Neutrophil (primary cell): ENCODE measurements at regions not wholly inside any gene's neighbourhood (a gene's known extent, or its start where the extent isn't known, plus 50 kb on each side); places are given as distances from the start of the nearest gene placed in this dataset.
"Not testable (repeated sequence)": the region's sequence is repeated elsewhere in the genome, so short reads cannot be mapped to it uniquely, and the experiment has no call there.

ENCODE experiments used
- H3K27ac ChIP-seq: fragments of 200-600 bp; sonication (generic); 2 replicates; pipeline ENCODE4 v1.5.1; 2016; ENCODE audit warnings: mild to moderate bottlenecking, moderate library complexity
- H3K27me3 ChIP-seq: fragments of 200-600 bp; sonication (generic); 2 replicates; pipeline ENCODE4 v1.6.0; 2016; ENCODE audit warnings: mild to moderate bottlenecking
- H3K36me3 ChIP-seq: fragments of 200-600 bp; sonication (generic); 2 replicates; pipeline ENCODE4 v1.5.1; 2017
- H3K4me1 ChIP-seq, 2 experiments: fragments of 200-600 bp in 1 of 2; sonication (generic) in 1 of 2; 1 replicate in 1 of 2; 2 replicates in 1 of 2; pipeline versions ENCODE4 v1.5.1 to v1.6.1; 2013 to 2016; ENCODE audit warnings: low read depth in 1 of 2, low read length in 1 of 2, mild to moderate bottlenecking in 1 of 2, moderate library complexity in 1 of 2; ENCODE audit not compliant: control insufficient read depth in 1 of 2, insufficient read depth in 1 of 2
- H3K4me3 ChIP-seq, 2 experiments: fragments of 200-600 bp in 1 of 2; sonication (generic) in 1 of 2; 1 replicate in 1 of 2; 2 replicates in 1 of 2; pipeline ENCODE4 v1.5.1; 2013 to 2016; ENCODE audit warnings: low read depth in 1 of 2, low read length in 1 of 2, mild to moderate bottlenecking in 1 of 2, moderate library complexity in 1 of 2
- H3K9me3 ChIP-seq: fragments of 200-600 bp; sonication (generic); 2 replicates; pipeline ENCODE4 v1.5.1; 2016
- TF ChIP-seq, protein P1 (sequence below): fragments of 200-600 bp; sonication (generic); IDR thresholded peaks from 2 replicates; pipeline ENCODE4 v1.5.1; 2016; ENCODE audit warnings: antibody characterized with exemption

DNA sequence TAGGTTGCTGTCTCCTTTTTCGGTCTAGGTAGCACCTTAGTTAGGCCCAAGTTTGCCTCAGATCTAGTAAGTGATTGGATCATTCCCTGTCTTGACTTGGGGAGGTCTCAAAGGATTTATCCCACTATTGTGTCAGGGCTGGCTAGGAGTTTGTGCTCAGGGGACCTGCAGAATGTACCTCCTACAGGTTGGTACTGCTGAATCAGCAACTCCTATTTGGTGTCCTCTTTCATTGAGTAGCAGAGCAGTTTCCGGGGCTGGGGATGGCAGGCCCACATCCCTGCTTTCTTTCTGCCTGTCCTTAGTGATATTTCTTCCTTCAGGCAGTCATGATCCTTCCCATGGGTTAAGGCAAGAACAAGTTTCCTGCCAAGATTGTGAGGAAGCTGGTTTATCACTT lies 192.9 kb upstream of the CCNH start:
- H3K27ac ChIP-seq: no peak overlapping the region
- no peaks in the 10 kb centered on the region for H3K36me3 ChIP-seq
- no peak overlapping the region for H3K4me3 ChIP-seq
- H3K9me3 ChIP-seq: no peaks in the 10 kb centered on the region
- TF ChIP-seq, protein P1, sequence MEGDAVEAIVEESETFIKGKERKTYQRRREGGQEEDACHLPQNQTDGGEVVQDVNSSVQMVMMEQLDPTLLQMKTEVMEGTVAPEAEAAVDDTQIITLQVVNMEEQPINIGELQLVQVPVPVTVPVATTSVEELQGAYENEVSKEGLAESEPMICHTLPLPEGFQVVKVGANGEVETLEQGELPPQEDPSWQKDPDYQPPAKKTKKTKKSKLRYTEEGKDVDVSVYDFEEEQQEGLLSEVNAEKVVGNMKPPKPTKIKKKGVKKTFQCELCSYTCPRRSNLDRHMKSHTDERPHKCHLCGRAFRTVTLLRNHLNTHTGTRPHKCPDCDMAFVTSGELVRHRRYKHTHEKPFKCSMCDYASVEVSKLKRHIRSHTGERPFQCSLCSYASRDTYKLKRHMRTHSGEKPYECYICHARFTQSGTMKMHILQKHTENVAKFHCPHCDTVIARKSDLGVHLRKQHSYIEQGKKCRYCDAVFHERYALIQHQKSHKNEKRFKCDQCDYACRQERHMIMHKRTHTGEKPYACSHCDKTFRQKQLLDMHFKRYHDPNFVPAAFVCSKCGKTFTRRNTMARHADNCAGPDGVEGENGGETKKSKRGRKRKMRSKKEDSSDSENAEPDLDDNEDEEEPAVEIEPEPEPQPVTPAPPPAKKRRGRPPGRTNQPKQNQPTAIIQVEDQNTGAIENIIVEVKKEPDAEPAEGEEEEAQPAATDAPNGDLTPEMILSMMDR: no peak
- H3K27me3 ChIP-seq: no peaks in the 10 kb centered on the region
- H3K4me1 ChIP-seq: no peaks in the 10 kb centered on the region

DNA sequence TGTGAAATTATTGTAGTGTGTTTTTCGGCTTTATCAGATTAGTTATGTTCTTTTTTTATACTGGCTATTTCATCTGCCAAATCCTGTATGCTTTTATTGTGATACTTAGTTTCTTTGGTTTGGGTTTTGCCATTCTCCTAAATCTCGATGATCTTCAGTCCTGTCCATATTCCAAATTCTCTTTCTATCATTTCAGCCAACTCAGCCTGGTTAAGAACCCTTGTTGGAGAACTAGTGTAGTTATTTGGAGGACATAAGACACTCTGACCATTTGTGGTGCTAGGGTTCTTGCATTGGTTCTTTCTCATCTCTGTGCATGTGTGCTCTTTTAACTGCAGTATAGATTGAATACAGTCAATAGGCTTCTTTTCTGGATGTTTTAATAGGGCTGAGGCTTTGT lies 187.0 kb upstream of the CCNH start:
- no peaks in the 10 kb centered on the region for H3K9me3 ChIP-seq
- no peaks in the 10 kb centered on the region for H3K27me3 ChIP-seq
- H3K36me3 ChIP-seq: no peaks in the 10 kb centered on the region
- TF ChIP-seq, protein P1: no peak
- H3K4me3 ChIP-seq: no peak overlapping the region
- no peaks in the 10 kb centered on the region for H3K4me1 ChIP-seq
- H3K27ac ChIP-seq: no peak overlapping the region

DNA sequence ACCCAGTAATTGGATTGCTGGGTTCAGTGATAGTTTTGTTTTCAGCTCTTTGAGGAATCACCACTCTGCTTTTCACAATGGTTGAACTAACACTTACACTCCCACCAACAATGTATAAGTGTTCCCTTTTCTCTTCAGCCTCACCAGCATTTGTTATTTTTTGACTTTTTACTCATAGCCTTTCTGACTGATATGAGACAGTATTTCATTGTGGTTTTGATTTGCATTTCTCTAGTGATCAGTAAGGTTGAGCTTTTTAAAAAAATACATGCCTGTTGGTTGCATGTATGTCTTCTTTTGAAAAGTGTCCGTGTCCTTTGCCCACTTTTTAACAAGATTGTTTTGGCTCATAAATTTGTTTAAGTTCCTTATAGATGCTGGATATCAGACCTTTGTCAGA lies 185.7 kb upstream of the CCNH start:
- Histone ChIP-seq H3K27me3 (no peaks in the 10 kb centered on the region), H3K4me3 (no peak overlapping the region), H3K27ac (no peak overlapping the region), H3K4me1 (no peaks in the 10 kb centered on the region), H3K9me3 (no peaks in the 10 kb centered on the region), H3K36me3 (no peaks in the 10 kb centered on the region)
- TF ChIP-seq, protein P1: no peak

DNA sequence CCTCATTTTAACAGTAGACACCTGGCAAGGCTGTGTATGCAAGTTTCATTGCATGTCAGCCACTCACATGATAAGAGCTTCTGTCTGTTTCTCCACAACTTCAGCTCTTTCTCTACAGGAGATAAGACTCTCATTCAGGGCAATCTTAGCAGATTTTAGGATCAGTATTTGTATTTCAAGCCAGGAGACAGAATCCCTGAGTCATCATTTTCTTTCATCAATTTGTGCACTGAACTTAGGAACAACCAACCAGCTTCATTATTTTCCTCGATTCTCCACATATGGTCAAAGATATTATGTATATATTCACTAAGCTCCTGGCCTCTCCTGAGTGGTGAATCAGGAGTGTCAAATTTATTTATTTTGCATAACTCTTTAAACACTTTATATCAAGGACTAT lies 181.8 kb upstream of the CCNH start:
- TF ChIP-seq, protein P1: no peak
- Histone ChIP-seq H3K9me3 (no peaks in the 10 kb centered on the region), H3K4me3 (no peak overlapping the region), H3K27ac (no peak overlapping the region), H3K4me1 (no peaks in the 10 kb centered on the region), H3K27me3 (no peaks in the 10 kb centered on the region), H3K36me3 (no peaks in the 10 kb centered on the region)

DNA sequence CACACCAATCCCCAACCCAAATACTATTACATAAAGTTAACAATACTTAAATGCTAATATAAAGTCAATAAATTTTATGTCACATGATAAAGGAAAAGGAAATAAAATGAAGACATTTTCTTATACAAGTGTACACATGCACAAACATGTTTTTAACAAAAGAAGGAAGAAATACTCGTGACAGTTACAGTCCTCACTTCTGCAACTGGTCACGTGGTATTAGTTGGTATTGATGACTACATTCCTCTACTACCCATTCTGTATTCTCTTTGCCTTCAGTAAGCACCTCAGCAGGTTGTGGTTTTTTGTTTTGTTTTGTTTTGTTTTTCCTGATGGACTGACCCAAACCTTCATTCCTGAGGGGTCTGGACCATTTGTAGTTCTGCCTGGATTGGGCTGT lies 176.9 kb upstream of the CCNH start:
- Histone ChIP-seq H3K9me3 (no peaks in the 10 kb centered on the region), H3K27me3 (no peaks in the 10 kb centered on the region), H3K27ac (no peak overlapping the region), H3K4me3 (no peak overlapping the region), H3K36me3 (no peaks in the 10 kb centered on the region), H3K4me1 (no peaks in the 10 kb centered on the region)
- TF ChIP-seq, protein P1: no peak

DNA sequence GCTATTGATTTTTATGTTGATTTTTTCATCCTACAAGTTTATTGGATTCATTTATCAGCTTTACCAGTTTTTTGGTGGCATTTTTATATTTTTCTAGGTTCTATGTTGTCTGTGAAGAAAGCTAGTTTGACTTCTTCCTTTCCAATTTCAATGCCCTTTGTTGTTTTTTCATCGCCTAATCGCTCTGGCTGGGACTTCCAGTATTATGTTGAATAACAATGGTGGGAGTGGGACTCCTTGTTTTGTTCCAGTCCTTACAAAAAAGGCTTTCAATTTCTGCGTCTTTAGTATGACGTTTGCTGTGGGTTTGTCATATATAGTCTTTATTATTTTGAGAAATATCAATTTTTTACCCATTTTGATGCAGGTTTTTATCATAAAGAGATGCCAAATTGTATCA lies 175.6 kb upstream of the CCNH start:
- H3K27ac ChIP-seq: no peak overlapping the region
- no peaks in the 10 kb centered on the region for H3K27me3 ChIP-seq
- H3K36me3 ChIP-seq: no peaks in the 10 kb centered on the region
- TF ChIP-seq, protein P1: no peak
- no peaks in the 10 kb centered on the region for H3K9me3 ChIP-seq
- no peak overlapping the region for H3K4me3 ChIP-seq
- H3K4me1 ChIP-seq: no peaks in the 10 kb centered on the region

DNA sequence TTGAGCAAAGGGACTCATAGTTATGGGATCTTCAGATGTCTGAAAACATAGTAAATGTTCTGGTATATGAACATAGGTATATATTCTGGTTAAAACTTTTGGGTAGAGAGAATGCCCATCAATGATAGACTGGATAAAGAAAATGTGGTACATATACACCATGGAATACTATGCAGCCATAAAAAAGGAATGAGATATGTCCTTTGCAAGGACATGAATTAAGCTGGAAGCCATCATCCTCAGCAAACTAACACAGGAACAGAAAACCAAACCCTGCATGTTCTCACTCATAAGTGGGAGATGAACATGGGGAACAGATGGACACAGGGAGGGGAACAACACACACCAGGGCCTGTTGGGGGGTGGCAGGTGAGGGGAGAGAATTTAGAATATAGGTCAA lies 171.0 kb upstream of the CCNH start:
- H3K36me3 ChIP-seq, H3K27me3 ChIP-seq: not testable (repeated sequence)

More for the DNA sequence above, 171.0 kb upstream of the CCNH start:
- H3K27ac ChIP-seq, H3K9me3 ChIP-seq, H3K4me3 ChIP-seq, H3K4me1 ChIP-seq: not testable (repeated sequence)
